ENCODE measurements at regions not wholly inside any gene's neighbourhood (a gene's known extent, or its start where the extent isn't known, plus 50 kb on each side); places are given as distances from the start of the nearest gene placed in this dataset.
"Not testable (repeated sequence)": the region's sequence is repeated elsewhere in the genome, so short reads cannot be mapped to it uniquely, and the experiment has no call there.

- Histone ChIP-seq H3K27ac (replicated peaks) (no peak overlapping the region), H3K4me3 (no peak overlapping the region), H3K27me3 (ENCODE audit: low read depth) (no peaks in the 10 kb centered on the region), H3K36me3 (no peaks in the 10 kb centered on the region), H3K4me1 (no peaks in the 10 kb centered on the region), H3K9me3 (replicated peaks) (no peaks in the 10 kb centered on the region)
- intact Hi-C loops (cut with micrococcal nuclease) = loop anchor here (10.0 kb wide), 2 partner anchors 657 to 1107 kb away; no protein-coding TSS in a partner anchor
- TF ChIP-seq, protein P1, sequence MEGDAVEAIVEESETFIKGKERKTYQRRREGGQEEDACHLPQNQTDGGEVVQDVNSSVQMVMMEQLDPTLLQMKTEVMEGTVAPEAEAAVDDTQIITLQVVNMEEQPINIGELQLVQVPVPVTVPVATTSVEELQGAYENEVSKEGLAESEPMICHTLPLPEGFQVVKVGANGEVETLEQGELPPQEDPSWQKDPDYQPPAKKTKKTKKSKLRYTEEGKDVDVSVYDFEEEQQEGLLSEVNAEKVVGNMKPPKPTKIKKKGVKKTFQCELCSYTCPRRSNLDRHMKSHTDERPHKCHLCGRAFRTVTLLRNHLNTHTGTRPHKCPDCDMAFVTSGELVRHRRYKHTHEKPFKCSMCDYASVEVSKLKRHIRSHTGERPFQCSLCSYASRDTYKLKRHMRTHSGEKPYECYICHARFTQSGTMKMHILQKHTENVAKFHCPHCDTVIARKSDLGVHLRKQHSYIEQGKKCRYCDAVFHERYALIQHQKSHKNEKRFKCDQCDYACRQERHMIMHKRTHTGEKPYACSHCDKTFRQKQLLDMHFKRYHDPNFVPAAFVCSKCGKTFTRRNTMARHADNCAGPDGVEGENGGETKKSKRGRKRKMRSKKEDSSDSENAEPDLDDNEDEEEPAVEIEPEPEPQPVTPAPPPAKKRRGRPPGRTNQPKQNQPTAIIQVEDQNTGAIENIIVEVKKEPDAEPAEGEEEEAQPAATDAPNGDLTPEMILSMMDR (IDR thresholded peaks at IDR 0.05; ENCODE audit: borderline replicate concordance) = no peak
- DNase-seq = no peak
Observed at GRCh38 chr9:75197561-75197960, 109.2 kb downstream of the OSTF1 start.

DNA sequence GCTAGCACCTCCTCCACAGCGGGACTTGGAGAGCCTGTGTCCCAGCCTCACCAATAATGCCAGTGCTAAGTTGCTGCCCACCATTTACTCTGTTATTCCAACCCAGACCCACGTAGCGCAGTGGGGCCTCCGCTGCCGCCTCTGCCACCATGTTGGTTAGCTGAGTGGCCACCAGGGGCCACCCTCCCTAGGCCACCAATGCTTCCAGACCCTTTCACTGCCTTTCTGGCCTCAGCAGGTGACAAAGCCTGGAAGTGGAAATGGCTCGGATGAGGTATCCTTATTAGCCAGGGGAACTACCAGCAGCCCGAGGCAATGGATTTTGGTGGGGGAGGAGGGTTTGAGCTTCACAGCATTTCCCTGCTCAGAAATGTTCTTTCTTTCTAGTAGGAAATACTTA is 110.1 kb downstream of the OSTF1 start:
- H3K36me3 ChIP-seq = no peaks in the 10 kb centered on the region
- no peaks in the 10 kb centered on the region for H3K4me1 ChIP-seq
- DNase-seq = no peak
- H3K27me3 ChIP-seq (ENCODE audit: low read depth) = no peaks in the 10 kb centered on the region
- H3K4me3 ChIP-seq = no peak overlapping the region
- intact Hi-C loops (cut with micrococcal nuclease) = loop anchor here (10.0 kb wide), 2 partner anchors 656 to 1106 kb away; no protein-coding TSS in a partner anchor
- TF ChIP-seq, protein P1 (IDR thresholded peaks at IDR 0.05; ENCODE audit: borderline replicate concordance) = no peak
- H3K9me3 ChIP-seq (replicated peaks) = no peaks in the 10 kb centered on the region
- no peak overlapping the region for H3K27ac ChIP-seq (replicated peaks)

DNA sequence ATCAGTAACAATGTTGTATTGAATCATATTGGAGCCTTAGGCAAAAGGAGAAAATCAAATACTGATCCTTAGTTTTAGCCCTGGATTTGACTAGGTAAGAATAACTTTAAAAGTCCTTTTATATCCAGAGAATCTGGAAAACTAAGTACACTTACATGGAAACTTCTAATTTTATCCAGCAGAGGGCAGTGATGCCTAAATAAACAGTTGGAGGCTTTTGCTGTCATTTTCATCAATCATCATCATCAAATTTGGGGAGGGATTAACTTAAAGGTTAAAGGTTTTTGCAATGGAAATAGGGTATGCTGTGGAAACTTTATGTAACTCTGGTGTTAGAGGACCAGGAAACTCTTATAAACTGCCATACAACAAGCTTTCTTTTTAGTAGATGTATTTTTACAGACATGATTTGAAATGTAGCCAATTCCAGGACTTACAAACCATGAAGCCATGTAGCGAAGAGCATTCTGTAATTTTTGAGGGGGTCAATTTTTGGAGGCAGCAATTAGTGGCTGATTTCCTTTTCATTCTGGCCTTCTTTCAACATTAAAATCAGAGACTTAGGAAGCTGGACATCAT is 112.7 kb downstream of the OSTF1 start:
- Histone ChIP-seq H3K27ac (replicated peaks) (no peak overlapping the region), H3K9me3 (replicated peaks) (no peaks in the 10 kb centered on the region), H3K27me3 (ENCODE audit: low read depth) (no peaks in the 10 kb centered on the region), H3K4me1 (no peaks in the 10 kb centered on the region), H3K36me3 (no peaks in the 10 kb centered on the region), H3K4me3 (no peak overlapping the region)
- intact Hi-C loops (cut with micrococcal nuclease) = no loop called here
- TF ChIP-seq, protein P1 (IDR thresholded peaks at IDR 0.05; ENCODE audit: borderline replicate concordance) = peak; percentile 73
- DNase-seq = no peak

DNA sequence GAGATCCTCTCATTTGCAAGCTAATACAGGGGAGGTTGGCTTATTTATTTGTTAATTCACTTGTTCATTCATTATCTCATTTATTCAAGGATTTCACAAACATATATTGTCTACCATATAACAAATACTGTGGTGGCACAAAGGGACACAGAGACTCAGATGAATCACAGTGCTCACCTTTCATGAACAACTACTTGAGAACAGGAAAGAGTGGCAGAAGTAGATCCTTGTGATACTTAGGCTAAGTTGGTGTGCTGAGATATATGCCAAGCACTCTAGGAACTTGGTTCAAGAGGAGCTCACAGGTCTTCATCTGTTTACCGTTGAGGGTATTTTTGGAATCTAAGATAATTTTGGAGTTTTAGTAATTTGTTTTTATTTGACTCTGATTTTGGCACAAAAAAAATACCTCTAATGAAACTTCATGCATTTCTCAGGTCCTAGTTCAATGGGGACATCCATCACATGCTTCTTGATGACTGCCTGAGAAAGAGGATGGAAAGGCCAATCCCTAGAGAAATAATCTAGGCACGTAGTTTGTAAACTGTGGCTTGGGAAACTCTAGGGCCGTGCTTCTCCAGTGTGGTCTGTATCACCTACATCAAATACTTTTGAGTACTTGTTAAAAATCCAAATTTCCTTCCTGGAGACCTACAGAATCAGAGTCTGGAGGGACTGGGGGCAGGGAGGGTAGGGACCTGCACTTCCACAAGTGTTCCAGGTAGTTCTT is 113.3 kb downstream of the OSTF1 start:
- intact Hi-C loops (cut with micrococcal nuclease) = no loop called here
- Histone ChIP-seq H3K9me3 (replicated peaks) (no peaks in the 10 kb centered on the region), H3K27ac (replicated peaks) (no peak overlapping the region), H3K4me1 (no peaks in the 10 kb centered on the region), H3K27me3 (ENCODE audit: low read depth) (no peaks in the 10 kb centered on the region), H3K36me3 (no peaks in the 10 kb centered on the region), H3K4me3 (no peak overlapping the region)
- TF ChIP-seq, protein P1 (IDR thresholded peaks at IDR 0.05; ENCODE audit: borderline replicate concordance) = no peak
- DNase-seq = no peak

DNA sequence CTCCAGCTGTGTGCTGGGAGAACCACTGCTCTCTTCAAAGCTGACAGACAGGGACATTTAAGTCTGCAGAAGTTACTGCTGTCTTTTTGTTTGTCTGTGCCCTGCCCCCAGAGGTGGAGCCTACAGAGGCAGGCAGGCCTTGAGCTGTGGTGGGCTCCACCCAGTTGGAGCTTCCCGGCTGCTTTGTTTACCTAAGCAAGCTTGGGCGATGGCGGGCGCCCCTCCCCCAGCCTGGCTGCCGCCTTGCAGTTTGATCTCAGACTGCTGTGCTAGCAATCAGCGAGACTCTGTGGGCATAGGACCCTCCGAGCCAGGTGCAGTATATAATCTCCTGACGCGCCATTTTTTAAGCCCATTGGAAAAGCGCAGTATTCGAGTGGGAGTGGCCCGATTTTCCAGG is 119.7 kb downstream of the OSTF1 start:
- H3K4me1 ChIP-seq; H3K27me3 ChIP-seq (ENCODE audit: low read depth); intact Hi-C loops (cut with micrococcal nuclease); H3K4me3 ChIP-seq; H3K27ac ChIP-seq (replicated peaks); DNase-seq; H3K9me3 ChIP-seq (replicated peaks); H3K36me3 ChIP-seq: not testable (repeated sequence)

DNA sequence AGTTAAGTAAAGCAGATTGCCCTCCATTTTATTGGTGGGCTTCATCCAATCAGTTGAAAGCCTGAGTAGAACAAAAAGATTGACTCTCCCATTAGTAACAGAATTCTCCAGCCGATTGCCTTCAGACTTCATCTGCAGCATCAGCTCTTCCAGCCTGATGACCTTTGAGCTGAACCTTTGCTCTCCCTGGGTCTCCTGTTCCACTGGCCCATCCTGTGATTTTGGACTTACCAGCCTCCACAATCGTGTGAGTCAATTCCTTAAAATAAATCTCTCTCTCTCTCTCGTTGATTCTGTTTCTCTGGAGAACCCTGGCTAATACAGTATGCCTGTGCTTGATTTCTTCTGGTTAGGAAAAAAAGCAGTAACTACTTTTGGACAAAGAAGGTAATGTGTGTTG is 121.9 kb downstream of the OSTF1 start:
- Histone ChIP-seq H3K27ac (replicated peaks) (no peak overlapping the region), H3K4me1 (no peaks in the 10 kb centered on the region), H3K4me3 (no peak overlapping the region), H3K27me3 (ENCODE audit: low read depth) (no peaks in the 10 kb centered on the region), H3K9me3 (replicated peaks) (no peaks in the 10 kb centered on the region), H3K36me3 (no peaks in the 10 kb centered on the region)
- no peak for DNase-seq
- intact Hi-C loops (cut with micrococcal nuclease) = no loop called here
- TF ChIP-seq, protein P1 (IDR thresholded peaks at IDR 0.05; ENCODE audit: borderline replicate concordance) = no peak

Data from left ventricle myocardium inferior (tissue), 1 donor.